ENCODE measurements at regions not wholly inside any gene's neighbourhood (a gene's known extent, or its start where the extent isn't known, plus 50 kb on each side); places are given as distances from the start of the nearest gene placed in this dataset.
A peak's percentile ranks its signal among the peaks of the same experiment; 100 is the strongest.

- DNase-seq (ENCODE audit: low spot score), result no peak
These were observed 76.2 kb upstream of the PLCL2 start for GRCh38 chr3:16808393-16809107.

- DNase-seq (ENCODE audit: low spot score), result no peak
These were observed 75.3 kb upstream of the PLCL2 start for GRCh38 chr3:16809482-16809881.

GRCh38 chr3:16809993-16810392 lies 74.8 kb upstream of the PLCL2 start:
- DNase-seq (ENCODE audit: low spot score), result no peak

- no peak for DNase-seq (ENCODE audit: low spot score)
These were observed 74.0 kb upstream of the PLCL2 start for GRCh38 chr3:16810593-16811367.

- DNase-seq (ENCODE audit: low spot score), result no peak
These were observed 72.8 kb upstream of the PLCL2 start for GRCh38 chr3:16811950-16812349.

GRCh38 chr3:16813336-16813735 lies 71.4 kb upstream of the PLCL2 start:
- no peak for DNase-seq (ENCODE audit: low spot score)

GRCh38 chr3:16816048-16816780 lies 68.5 kb upstream of the PLCL2 start:
- no peak for DNase-seq (ENCODE audit: low spot score)

GRCh38 chr3:16817197-16817596 lies 67.6 kb upstream of the PLCL2 start:
- no peak for DNase-seq (ENCODE audit: low spot score)

GRCh38 chr3:16818194-16818593 lies 66.6 kb upstream of the PLCL2 start:
- DNase-seq (ENCODE audit: low spot score), result no peak

GRCh38 chr3:16818945-16819344 lies 65.8 kb upstream of the PLCL2 start:
- no peak for DNase-seq (ENCODE audit: low spot score)

- DNase-seq (ENCODE audit: low spot score), result no peak
These were observed 64.3 kb upstream of the PLCL2 start for GRCh38 chr3:16820485-16820884.

GRCh38 chr3:16821053-16821452 lies 63.7 kb upstream of the PLCL2 start:
- no peak for DNase-seq (ENCODE audit: low spot score)

GRCh38 chr3:16824081-16824696 lies 60.6 kb upstream of the PLCL2 start:
- DNase-seq (ENCODE audit: low spot score), result no peak

- no peak for DNase-seq (ENCODE audit: low spot score)
These were observed 59.0 kb upstream of the PLCL2 start for GRCh38 chr3:16825617-16826204.

GRCh38 chr3:16828815-16829214 lies 55.9 kb upstream of the PLCL2 start:
- DNase-seq (ENCODE audit: low spot score), result peak; percentile 70

GRCh38 chr3:16831846-16832245 lies 52.9 kb upstream of the PLCL2 start:
- DNase-seq (ENCODE audit: low spot score), result no peak

GRCh38 chr3:16834214-16834613 lies 50.5 kb upstream of the PLCL2 start:
- DNase-seq (ENCODE audit: low spot score), result no peak

- no peak for DNase-seq (ENCODE audit: low spot score)
These were observed 50.0 kb upstream of the PLCL2 start for GRCh38 chr3:16834753-16835152.

Data from A172 (cell line).